ENCODE measurements at regions not wholly inside any gene's neighbourhood (a gene's known extent, or its start where the extent isn't known, plus 50 kb on each side); places are given as distances from the start of the nearest gene placed in this dataset.

DNA sequence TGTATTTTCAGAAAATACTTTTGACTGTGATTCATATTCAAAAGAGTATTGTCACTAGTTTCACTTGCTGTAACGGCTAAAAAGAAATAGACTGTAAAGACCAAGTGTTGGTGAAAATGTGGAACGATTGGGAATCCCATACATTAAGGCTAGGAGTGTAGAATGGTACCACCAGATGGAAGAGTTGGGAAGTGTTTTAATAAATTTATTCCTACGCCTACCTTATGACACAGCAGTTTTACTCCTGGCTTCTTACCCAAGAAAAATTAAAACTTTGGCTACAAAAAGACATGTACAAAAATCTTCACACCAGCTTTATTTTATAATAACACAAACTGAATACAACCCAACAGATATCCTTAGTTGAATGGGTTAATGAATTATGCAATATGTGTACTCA lies 256.2 kb downstream of the TAF11L14 start:
- Histone ChIP-seq H3K4me3 (ENCODE audit: low read depth, low read length) (no peak overlapping the region), H3K36me3 (ENCODE audit: control insufficient read depth, insufficient read depth, low read length) (no peaks in the 10 kb centered on the region), H3K27me3 (ENCODE audit: control insufficient read depth, insufficient read depth, low read length) (no peaks in the 10 kb centered on the region)
- DNase-seq (ENCODE audit: low read depth): no peak
- TF ChIP-seq, protein P1, sequence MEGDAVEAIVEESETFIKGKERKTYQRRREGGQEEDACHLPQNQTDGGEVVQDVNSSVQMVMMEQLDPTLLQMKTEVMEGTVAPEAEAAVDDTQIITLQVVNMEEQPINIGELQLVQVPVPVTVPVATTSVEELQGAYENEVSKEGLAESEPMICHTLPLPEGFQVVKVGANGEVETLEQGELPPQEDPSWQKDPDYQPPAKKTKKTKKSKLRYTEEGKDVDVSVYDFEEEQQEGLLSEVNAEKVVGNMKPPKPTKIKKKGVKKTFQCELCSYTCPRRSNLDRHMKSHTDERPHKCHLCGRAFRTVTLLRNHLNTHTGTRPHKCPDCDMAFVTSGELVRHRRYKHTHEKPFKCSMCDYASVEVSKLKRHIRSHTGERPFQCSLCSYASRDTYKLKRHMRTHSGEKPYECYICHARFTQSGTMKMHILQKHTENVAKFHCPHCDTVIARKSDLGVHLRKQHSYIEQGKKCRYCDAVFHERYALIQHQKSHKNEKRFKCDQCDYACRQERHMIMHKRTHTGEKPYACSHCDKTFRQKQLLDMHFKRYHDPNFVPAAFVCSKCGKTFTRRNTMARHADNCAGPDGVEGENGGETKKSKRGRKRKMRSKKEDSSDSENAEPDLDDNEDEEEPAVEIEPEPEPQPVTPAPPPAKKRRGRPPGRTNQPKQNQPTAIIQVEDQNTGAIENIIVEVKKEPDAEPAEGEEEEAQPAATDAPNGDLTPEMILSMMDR (IDR thresholded peaks at IDR 0.05; ENCODE audit: insufficient read depth, low read length, poor library complexity, severe bottlenecking): no peak

DNA sequence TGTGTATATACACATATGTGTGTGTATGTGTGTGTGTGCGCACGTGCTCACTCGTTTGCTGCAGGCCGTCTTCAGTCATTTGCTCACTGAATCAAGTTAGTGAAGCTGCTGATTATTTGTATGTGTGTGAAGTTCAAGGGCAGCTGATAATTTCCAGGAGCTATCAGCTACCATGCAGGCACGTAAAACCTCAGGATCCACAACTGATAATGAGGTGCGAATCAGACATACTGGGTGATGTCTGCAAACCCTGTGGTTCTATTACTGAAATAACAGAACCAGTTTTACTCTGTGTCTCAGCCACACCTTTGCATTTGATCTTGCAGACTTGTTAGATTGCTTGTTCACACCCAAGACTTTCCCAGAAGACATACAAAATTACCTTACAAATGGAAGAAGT lies 257.6 kb downstream of the TAF11L14 start:
- H3K36me3 ChIP-seq (ENCODE audit: control insufficient read depth, insufficient read depth, low read length): no peaks in the 10 kb centered on the region
- H3K27me3 ChIP-seq (ENCODE audit: control insufficient read depth, insufficient read depth, low read length): no peaks in the 10 kb centered on the region

DNA sequence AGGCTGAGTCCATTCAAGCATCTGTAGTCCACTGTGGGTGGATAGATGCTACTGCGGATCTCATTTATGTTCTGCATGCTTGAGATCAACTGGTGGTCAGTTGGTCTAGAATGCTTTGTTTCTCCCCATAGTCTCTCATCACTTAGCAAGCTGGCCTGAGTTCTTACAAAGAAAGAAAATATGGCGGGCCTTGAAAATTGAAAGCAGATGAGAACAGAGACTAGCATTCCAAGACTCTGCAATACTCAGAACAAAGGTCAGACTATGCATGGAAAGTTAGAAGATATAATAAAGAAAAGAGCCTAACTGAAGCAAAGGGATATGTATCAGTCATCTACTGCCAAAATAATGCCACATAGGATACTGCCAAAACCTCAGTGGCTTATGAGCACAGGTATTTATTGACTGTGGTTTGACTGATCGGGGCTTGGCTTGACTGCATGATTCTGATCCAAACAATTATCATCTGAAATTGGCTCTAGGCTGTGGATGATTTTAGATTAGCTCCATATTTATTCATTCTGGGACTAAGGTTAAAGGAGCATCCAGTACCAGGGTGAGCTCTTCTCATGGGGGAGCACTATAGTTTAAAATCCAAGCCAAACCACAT lies 258.9 kb downstream of the TAF11L14 start:
- Histone ChIP-seq H3K36me3 (ENCODE audit: control insufficient read depth, insufficient read depth, low read length) (no peaks in the 10 kb centered on the region), H3K27me3 (ENCODE audit: control insufficient read depth, insufficient read depth, low read length) (no peaks in the 10 kb centered on the region), H3K4me3 (ENCODE audit: low read depth, low read length) (no peak overlapping the region)
- TF ChIP-seq, protein P1 (IDR thresholded peaks at IDR 0.05; ENCODE audit: insufficient read depth, low read length, poor library complexity, severe bottlenecking): no peak
- no peak for DNase-seq (ENCODE audit: low read depth)

More for the DNA sequence above, 257.6 kb downstream of the TAF11L14 start:
- H3K4me3 ChIP-seq (ENCODE audit: low read depth, low read length): no peak overlapping the region
- TF ChIP-seq, protein P1 (IDR thresholded peaks at IDR 0.05; ENCODE audit: insufficient read depth, low read length, poor library complexity, severe bottlenecking): no peak
- DNase-seq (ENCODE audit: low read depth): no peak

DNA sequence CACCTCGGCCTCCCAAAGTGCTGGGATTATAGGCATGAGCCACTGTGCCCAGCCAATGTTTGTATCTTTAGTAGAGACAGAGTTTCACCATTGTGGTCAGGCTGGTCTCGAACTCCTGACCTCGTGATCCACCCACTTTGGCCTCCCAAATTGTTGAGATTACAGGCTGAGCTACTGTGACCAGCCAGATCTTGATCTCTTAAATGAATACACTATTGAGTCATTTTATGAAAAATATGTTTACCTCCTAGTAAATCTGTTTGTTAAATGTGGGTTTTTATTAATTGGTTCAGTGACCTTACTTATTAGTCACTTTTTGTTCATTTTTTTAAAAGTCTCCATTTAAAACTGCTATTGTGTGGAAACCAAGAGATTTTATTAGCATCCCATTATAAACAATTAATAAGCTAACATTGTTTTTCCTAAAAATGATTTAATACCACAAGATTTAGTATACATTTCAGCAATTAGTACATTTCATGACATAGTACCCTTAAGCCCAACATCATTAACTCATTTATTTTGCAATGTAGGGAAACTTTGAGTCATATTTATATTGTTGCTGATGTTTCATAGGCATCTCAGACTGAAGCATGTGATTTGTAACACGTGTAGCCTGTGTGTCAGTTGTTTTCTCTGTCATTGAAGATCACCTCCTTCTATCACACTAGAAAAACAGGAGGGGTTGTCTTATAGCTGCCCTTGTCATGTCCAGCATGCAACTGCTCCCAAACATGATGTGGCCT lies 261.2 kb downstream of the TAF11L14 start:
- no peak overlapping the region for H3K4me3 ChIP-seq (ENCODE audit: low read depth, low read length)
- no peaks in the 10 kb centered on the region for H3K36me3 ChIP-seq (ENCODE audit: control insufficient read depth, insufficient read depth, low read length)
- TF ChIP-seq, protein P1 (IDR thresholded peaks at IDR 0.05; ENCODE audit: insufficient read depth, low read length, poor library complexity, severe bottlenecking): no peak
- no peak for DNase-seq (ENCODE audit: low read depth)
- H3K27me3 ChIP-seq (ENCODE audit: control insufficient read depth, insufficient read depth, low read length): no peaks in the 10 kb centered on the region

DNA sequence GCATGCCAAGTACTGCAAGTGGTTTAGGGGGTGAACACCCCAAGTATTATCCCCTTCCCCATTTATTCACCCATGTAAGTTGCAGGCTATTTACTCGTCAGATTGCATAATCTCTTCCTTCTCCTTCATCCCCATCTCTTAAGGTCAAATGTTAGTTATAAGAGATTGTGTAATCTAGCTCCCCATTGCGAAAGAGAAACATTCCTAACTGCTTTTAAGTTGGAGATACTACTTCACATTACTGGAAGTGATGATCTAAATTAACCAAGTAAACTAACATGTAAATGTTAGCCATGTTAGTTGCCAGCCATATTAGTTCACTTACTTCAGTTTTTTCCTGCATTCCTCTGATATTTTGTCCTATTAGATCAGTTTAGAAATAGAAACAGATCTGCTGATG lies 262.3 kb downstream of the TAF11L14 start:
- DNase-seq (ENCODE audit: low read depth): no peak
- TF ChIP-seq, protein P1 (IDR thresholded peaks at IDR 0.05; ENCODE audit: insufficient read depth, low read length, poor library complexity, severe bottlenecking): no peak
- Histone ChIP-seq H3K27me3 (ENCODE audit: control insufficient read depth, insufficient read depth, low read length) (no peaks in the 10 kb centered on the region), H3K36me3 (ENCODE audit: control insufficient read depth, insufficient read depth, low read length) (no peaks in the 10 kb centered on the region), H3K4me3 (ENCODE audit: low read depth, low read length) (no peak overlapping the region)

Measured in kidney epithelial cell (primary cell).